H1 (cell line): ENCODE measurements at regions not wholly inside any gene's neighbourhood (a gene's known extent, or its start where the extent isn't known, plus 50 kb on each side); places are given as distances from the start of the nearest gene placed in this dataset.

Source experiments
- CTCF ChIP-seq, 3 experiments: IDR thresholded peaks; 1 replicate in 2 of 3; 2 replicates in 1 of 3; pipeline versions ENCODE4 v1.5.1 to v1.6.1; 2011; ENCODE audit warnings: low read length in 3 of 3, mild to moderate bottlenecking in 3 of 3, inconsistent platforms in 2 of 3, low read depth in 1 of 3, moderate library complexity in 1 of 3; ENCODE audit not compliant: insufficient read depth in 1 of 3; ENCODE audit errors: control extremely low read depth in 1 of 3
- EZH2 ChIP-seq: fragments of 200-600 bp; sonication (generic); IDR thresholded peaks from 2 replicates; pipeline ENCODE4 v1.7.1; 2012; ENCODE audit warnings: low read depth, mild to moderate bottlenecking, moderate library complexity, low read length, inconsistent platforms; ENCODE audit not compliant: severe bottlenecking
- HDAC2 ChIP-seq, 2 experiments: fragments of 300-600 bp in 1 of 2; sonication (generic) in 1 of 2; IDR thresholded peaks; 2 replicates each; pipeline ENCODE4 v1.6.1; 2011 to 2012; ENCODE audit warnings: low read depth in 2 of 2, low read length in 2 of 2, mild to moderate bottlenecking in 2 of 2, moderate library complexity in 2 of 2, borderline replicate concordance in 1 of 2, inconsistent platforms in 1 of 2
- MAFK ChIP-seq: IDR thresholded peaks from 2 replicates; pipeline ENCODE4 v1.6.1; 2012; ENCODE audit warnings: low read depth, mild to moderate bottlenecking, improper control_type of control experiment, low read length
- MAX ChIP-seq: IDR thresholded peaks from 2 replicates; pipeline ENCODE4 v1.6.1; 2012; ENCODE audit warnings: inconsistent platforms
- POLR2AphosphoS5 ChIP-seq: IDR thresholded peaks from 2 replicates; pipeline ENCODE4 v1.6.1; 2011; ENCODE audit warnings: low read depth, low read length
- RAD21 ChIP-seq, 2 experiments: IDR thresholded peaks in 1 of 2; conservative IDR thresholded peaks in 1 of 2; 2 replicates each; pipeline ENCODE4 v1.6.1; 2011; ENCODE audit warnings: low read depth in 2 of 2, low read length in 2 of 2, improper control_type of control experiment in 1 of 2, inconsistent platforms in 1 of 2, mild to moderate bottlenecking in 1 of 2, moderate library complexity in 1 of 2
- SIRT6 ChIP-seq: IDR thresholded peaks from one replicate; pipeline ENCODE4 v1.7.1; 2012; ENCODE audit warnings: low read length, inconsistent platforms

- TF ChIP-seq CTCF (IDR thresholded peaks at IDR 0.05; ENCODE audit: control extremely low read depth in 1 of 3, insufficient read depth in 1 of 3, low read depth in 1 of 3, low read length in 3 of 3) (no peak), SIRT6 (no peak), HDAC2 (IDR thresholded peaks at IDR 0.05; ENCODE audit: borderline replicate concordance in 1 of 2, low read depth in 2 of 2, low read length in 2 of 2) (no peak), RAD21 (IDR thresholded peaks at IDR 0.05 in 1 of 2, conservative IDR thresholded peaks at IDR 0.05 in 1 of 2; ENCODE audit: low read depth in 2 of 2, low read length in 2 of 2) (peak; percentile 3 to 10; a peak in 1 of 4 replicates), EZH2 (no peak), MAX (no peak), MAFK (no peak), POLR2AphosphoS5 (no peak)
Observed at GRCh38 chrY:12553909-12554308, 147.1 kb upstream of the USP9Y start.
